ENCODE measurements at regions not wholly inside any gene's neighbourhood (a gene's known extent, or its start where the extent isn't known, plus 50 kb on each side); places are given as distances from the start of the nearest gene placed in this dataset.

DNA sequence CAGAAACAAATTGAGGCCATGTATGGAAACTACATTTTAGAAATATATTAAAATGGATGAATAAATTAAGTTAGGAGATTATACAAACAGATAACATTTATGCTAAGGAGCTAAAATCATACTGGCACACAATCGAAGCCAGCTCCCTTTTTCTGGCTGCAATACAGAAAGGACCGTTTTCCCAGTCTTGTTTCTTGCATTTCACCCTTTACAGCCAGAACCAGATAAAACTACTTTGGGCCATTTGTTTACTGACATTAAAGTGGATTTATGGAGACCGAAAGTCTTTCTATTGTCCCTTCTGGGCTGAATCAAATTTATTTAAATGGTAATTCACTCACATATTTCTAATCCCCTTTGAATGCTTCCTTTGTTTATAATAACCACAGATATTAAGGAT lies 50.1 kb upstream of the CNTN3 start:
- Mint-ChIP-seq H3K27ac (ENCODE audit: unreplicated experiment) (no peak overlapping the region), H3K4me3 (ENCODE audit: unreplicated experiment) (no peak overlapping the region), H3K4me1 (ENCODE audit: low read depth, unreplicated experiment) (no peaks in the 10 kb centered on the region), H3K36me3 (ENCODE audit: unreplicated experiment) (peaks cover 11% of the 10 kb centered on the region), H3K9me3 (ENCODE audit: unreplicated experiment) (no peaks in the 10 kb centered on the region), H3K27me3 (ENCODE audit: unreplicated experiment) (no peaks in the 10 kb centered on the region)
- TF ChIP-seq CTCF (IDR thresholded peaks at IDR 0.05; ENCODE audit: partially characterized antibody, unreplicated experiment) = no peak
- no peak for DNase-seq

Data from glutamatergic neuron (in vitro differentiated cells).